Prostate gland (tissue), 2 donors: ENCODE measurements at regions not wholly inside any gene's neighbourhood (a gene's known extent, or its start where the extent isn't known, plus 50 kb on each side); places are given as distances from the start of the nearest gene placed in this dataset.
"Not testable (repeated sequence)": the region's sequence is repeated elsewhere in the genome, so short reads cannot be mapped to it uniquely, and the experiment has no call there.

Source experiments
- DNase-seq: peaks from one replicate; pipeline ENCODE4 v3.0.0-alpha.2; 2019; ENCODE audit warnings: low spot score
- H3K27ac ChIP-seq, 2 donors: fragments of 200-600 bp; sonication (generic); 2 replicates each; pipeline ENCODE4 v1.5.1; 2017 to 2019
- H3K27me3 ChIP-seq: fragments of 200-600 bp; sonication (generic); replicated peaks from 2 replicates; pipeline ENCODE4 v1.5.1; 2019; ENCODE audit not compliant: insufficient read depth
- H3K36me3 ChIP-seq, 2 donors: fragments of 200-600 bp; sonication (generic); 1 replicate in 1 of 2; 2 replicates in 1 of 2; pipeline versions ENCODE4 v1.5.1 to v1.8.1; 2017 to 2019
- H3K4me1 ChIP-seq: fragments of 200-600 bp; sonication (generic); replicated peaks from 2 replicates; pipeline ENCODE4 v1.5.1; 2019
- H3K4me3 ChIP-seq, 2 donors: fragments of 200-600 bp; sonication (generic); 2 replicates each; pipeline ENCODE4 v1.5.1; 2017 to 2019
- H3K9me3 ChIP-seq: fragments of 200-600 bp; sonication (generic); 2 replicates; pipeline ENCODE4 v1.5.1; 2017
- POLR2A ChIP-seq: fragments of 450-650 bp; IDR thresholded peaks from one replicate; pipeline ENCODE4 v1.6.1; 2016; ENCODE audit warnings: antibody characterized with exemption, mild to moderate bottlenecking
- POLR2AphosphoS5 ChIP-seq: sonication (generic); formaldehyde crosslinking; IDR thresholded peaks from one replicate; pipeline ENCODE4 v1.6.1; 2017; ENCODE audit warnings: antibody characterized with exemption
- WGBS: methylation state at CpG from one replicate; pipeline ENCODE4 v1.1.5; 2018; 5-methylcytosine and 5-hydroxymethylcytosine counted together
- intact Hi-C: fragments of 100-400 bp; cut with DNase I; formaldehyde crosslinking; loops from one replicate; pipeline ENCODE4 v1.14.2; 2022
- TF ChIP-seq, protein P1 (sequence below), 4 experiments: fragments of 200-600 bp in 2 of 4; fragments of 450-650 bp in 2 of 4; sonication (generic) in 2 of 4; IDR thresholded peaks; 1 replicate in 3 of 4; 2 replicates in 1 of 4; pipeline ENCODE4 v1.5.1; 2016 to 2019; ENCODE audit warnings: antibody characterized with exemption in 4 of 4, mild to moderate bottlenecking in 2 of 4, moderate library complexity in 2 of 4

DNA sequence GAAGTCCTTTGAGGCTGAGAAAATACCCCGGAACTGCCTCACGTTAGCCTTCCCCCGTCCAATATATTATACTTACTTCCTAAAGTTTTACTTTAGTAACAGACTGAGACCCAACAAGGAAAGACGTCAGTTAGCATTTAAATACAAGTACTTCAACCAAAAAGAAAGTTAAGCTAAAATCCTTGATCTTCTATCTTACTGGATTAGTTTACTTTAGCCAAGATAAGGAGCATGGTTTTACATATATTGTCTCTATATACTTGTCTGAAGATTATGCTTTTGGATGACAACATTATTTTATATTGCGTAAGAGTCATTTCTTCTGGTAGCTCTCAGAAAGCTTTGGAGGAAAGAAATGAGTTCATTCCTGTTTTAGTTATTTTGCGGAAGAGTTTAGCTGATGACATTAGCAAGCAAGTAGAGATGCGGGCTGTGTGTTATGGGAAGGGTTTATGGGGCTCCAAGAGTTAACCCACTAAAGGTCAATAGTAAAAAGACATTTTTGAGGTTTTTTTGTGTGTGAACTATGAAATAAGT, 532.9 kb downstream of the ZNF516 start:
- no peak for DNase-seq
- intact Hi-C loops: no loop called here
- H3K27me3 ChIP-seq: no peaks in the 10 kb centered on the region
- WGBS: 88% methylated on average over 7 of the region's 7 CpGs
- TF ChIP-seq POLR2A (no peak), POLR2AphosphoS5 (no peak)
- TF ChIP-seq, protein P1, sequence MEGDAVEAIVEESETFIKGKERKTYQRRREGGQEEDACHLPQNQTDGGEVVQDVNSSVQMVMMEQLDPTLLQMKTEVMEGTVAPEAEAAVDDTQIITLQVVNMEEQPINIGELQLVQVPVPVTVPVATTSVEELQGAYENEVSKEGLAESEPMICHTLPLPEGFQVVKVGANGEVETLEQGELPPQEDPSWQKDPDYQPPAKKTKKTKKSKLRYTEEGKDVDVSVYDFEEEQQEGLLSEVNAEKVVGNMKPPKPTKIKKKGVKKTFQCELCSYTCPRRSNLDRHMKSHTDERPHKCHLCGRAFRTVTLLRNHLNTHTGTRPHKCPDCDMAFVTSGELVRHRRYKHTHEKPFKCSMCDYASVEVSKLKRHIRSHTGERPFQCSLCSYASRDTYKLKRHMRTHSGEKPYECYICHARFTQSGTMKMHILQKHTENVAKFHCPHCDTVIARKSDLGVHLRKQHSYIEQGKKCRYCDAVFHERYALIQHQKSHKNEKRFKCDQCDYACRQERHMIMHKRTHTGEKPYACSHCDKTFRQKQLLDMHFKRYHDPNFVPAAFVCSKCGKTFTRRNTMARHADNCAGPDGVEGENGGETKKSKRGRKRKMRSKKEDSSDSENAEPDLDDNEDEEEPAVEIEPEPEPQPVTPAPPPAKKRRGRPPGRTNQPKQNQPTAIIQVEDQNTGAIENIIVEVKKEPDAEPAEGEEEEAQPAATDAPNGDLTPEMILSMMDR (IDR thresholded peaks at IDR 0.05): no peak
- H3K4me3 ChIP-seq: no peak overlapping the region
- no peak overlapping the region for H3K27ac ChIP-seq
- no peaks in the 10 kb centered on the region for H3K36me3 ChIP-seq
- no peaks in the 10 kb centered on the region for H3K4me1 ChIP-seq
- H3K9me3 ChIP-seq: no peaks in the 10 kb centered on the region

DNA sequence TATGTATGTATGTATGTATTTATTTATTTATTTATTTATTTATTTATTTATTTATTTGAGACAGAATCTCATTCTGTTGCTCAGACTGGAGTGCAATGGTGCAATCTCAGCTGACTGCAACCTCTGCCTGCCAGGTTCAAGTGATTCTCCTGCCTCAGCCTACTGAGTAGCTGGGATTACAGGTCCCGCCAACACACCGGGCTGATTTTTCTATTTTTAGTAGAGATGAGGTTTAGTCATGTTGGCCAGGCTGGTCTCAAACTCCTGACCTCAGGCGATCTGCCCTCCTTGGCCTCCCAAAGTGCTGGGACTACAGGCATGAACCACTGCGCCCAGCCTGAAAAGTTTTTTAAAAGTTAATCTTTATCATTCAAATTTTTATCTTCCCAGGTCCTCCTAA, 532.9 kb upstream of the SMIM21 start:
- H3K4me1 ChIP-seq, DNase-seq, intact Hi-C loops, H3K27me3 ChIP-seq, H3K27ac ChIP-seq, H3K9me3 ChIP-seq, H3K36me3 ChIP-seq, H3K4me3 ChIP-seq: not testable (repeated sequence)
- 100% methylated on average over 4 of the region's 4 CpGs for WGBS

DNA sequence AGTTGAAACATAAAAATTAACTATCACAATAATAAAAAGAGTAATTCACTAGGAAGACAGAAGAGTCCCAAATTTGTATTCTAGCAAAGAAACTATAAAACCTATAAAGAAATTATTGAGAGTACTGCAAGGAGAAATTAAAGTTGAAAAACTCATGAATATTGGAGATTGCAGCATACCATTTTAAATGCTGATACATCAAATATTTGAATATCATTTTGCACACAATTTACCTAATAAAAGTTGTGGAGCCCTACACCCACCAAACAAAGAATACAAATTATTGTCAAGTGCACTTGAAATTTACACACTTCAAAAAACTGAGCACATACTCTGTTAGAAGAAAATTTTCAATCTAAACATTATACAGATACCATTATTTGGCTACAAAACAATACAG, 531.6 kb upstream of the SMIM21 start:
- Histone ChIP-seq H3K27ac (no peak overlapping the region), H3K36me3 (no peaks in the 10 kb centered on the region), H3K4me3 (no peak overlapping the region), H3K4me1 (no peaks in the 10 kb centered on the region), H3K9me3 (no peaks in the 10 kb centered on the region), H3K27me3 (no peaks in the 10 kb centered on the region)
- no peak for DNase-seq
- intact Hi-C loops: no loop called here
- TF ChIP-seq POLR2AphosphoS5 (no peak), POLR2A (no peak)
- TF ChIP-seq, protein P1 (IDR thresholded peaks at IDR 0.05): no peak

GRCh38 chr18:75958683-75959082, 531.2 kb upstream of the SMIM21 start:
- DNase-seq: no peak
- Histone ChIP-seq H3K36me3 (no peaks in the 10 kb centered on the region), H3K9me3 (no peaks in the 10 kb centered on the region), H3K4me1 (no peaks in the 10 kb centered on the region), H3K27me3 (no peaks in the 10 kb centered on the region), H3K4me3 (no peak overlapping the region), H3K27ac (no peak overlapping the region)
- no peak for TF ChIP-seq POLR2AphosphoS5
- TF ChIP-seq POLR2A: no peak
- TF ChIP-seq, protein P1 (IDR thresholded peaks at IDR 0.05): no peak
- 89% methylated on average over 1 of the region's 1 CpG for WGBS
- intact Hi-C loops: no loop called here

- Histone ChIP-seq H3K27ac (no peak overlapping the region), H3K27me3 (no peaks in the 10 kb centered on the region), H3K9me3 (no peaks in the 10 kb centered on the region), H3K36me3 (no peaks in the 10 kb centered on the region), H3K4me3 (no peak overlapping the region), H3K4me1 (no peaks in the 10 kb centered on the region)
- intact Hi-C loops: no loop called here
- WGBS: 87% methylated on average over 5 of the region's 5 CpGs
- no peak for DNase-seq
- TF ChIP-seq, protein P1 (IDR thresholded peaks at IDR 0.05): no peak
- TF ChIP-seq POLR2AphosphoS5 (no peak), POLR2A (no peak)
These were observed 517.9 kb upstream of the SMIM21 start for GRCh38 chr18:75945265-75945933.
